SK-N-MC (cell line): ENCODE measurements at regions not wholly inside any gene's neighbourhood (a gene's known extent, or its start where the extent isn't known, plus 50 kb on each side); places are given as distances from the start of the nearest gene placed in this dataset.

Source experiments
- EZH2 ChIP-seq: fragments of 200-600 bp; sonication (generic); IDR thresholded peaks from one replicate; pipeline ENCODE4 v1.6.1; 2017; ENCODE audit warnings: antibody characterized with exemption
- FOXP2 ChIP-seq: optimal IDR thresholded peaks from 2 replicates; pipeline ENCODE3; 2011; ENCODE audit warnings: mild to moderate bottlenecking, moderate library complexity; ENCODE audit not compliant: insufficient read depth; ENCODE audit errors: extremely low read length, control extremely low read depth
- POLR2AphosphoS5 ChIP-seq: IDR thresholded peaks from 2 replicates; pipeline ENCODE4 v1.6.1; 2012; ENCODE audit warnings: mild to moderate bottlenecking, low read depth, low read length, borderline replicate concordance

DNA sequence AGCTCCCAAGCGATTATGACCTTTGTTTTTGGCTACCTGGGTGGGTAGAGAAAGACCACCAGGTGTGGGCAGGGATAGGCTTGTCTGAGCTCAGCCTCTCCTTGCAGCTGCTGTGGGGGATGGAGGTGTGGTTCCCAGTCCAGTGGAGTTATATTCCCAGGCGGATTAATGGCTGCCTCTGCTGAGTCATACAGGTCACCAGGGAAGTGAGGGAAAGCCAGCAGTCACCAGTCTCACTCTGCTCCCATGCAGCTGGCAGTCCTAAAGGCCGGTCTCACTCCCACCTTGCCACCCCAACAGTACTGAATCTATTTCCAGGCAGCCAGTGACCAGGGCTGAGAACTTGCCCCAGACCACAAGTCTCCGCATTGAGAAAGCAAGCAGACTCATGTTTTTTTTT lies 399.2 kb downstream of the VRK1 start:
- TF ChIP-seq POLR2AphosphoS5 (no peak), EZH2 (no peak), FOXP2 (no peak)
